Activated gamma-delta T cell treated with Interleukin-2 at 50 U/mL for 16 hours (primary cell): ENCODE measurements at regions not wholly inside any gene's neighbourhood (a gene's known extent, or its start where the extent isn't known, plus 50 kb on each side); places are given as distances from the start of the nearest gene placed in this dataset.
"Not testable (repeated sequence)": the region's sequence is repeated elsewhere in the genome, so short reads cannot be mapped to it uniquely, and the experiment has no call there.

ENCODE experiments used
- DNase-seq: peaks from one replicate; pipeline ENCODE4 v3.0.0-alpha.2; 2020

DNA sequence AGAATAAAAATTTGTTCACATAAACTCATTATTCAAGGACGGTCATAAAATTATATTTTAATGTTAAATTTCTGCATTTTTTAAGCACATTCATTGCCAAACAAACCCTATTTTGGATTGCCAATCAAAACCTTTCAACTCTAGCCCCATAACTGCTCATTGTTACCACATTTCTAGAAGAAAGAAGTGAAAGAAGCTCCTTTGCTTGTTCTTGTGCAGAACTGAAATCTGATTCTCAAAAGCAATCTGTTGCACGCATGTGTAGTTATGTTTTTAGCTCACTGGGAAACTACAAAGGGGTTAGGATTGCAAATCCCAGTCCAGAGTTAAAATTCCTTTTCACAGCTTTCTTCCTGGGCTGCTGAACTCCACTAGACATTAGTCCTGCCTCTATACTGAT, 109.5 kb upstream of the MIR17HG start:
- DNase-seq: no peak

DNA sequence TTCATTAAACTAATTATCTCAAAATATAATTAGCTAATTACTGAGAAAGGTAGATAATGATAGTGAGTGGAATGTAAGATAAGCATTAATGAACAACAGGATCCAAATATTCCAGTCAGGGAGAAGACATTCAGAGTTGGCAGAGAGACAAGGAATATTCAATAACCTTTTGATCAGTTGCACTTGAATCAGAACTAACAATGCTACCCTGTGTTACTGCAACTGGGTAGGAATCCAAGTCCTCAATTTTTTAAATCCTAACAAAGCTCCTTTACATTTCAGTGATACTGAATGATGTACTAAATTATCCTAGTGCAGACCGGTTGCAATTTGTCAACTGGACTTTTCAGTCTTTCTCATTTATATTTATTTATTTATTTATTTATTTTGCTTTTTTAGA, 107.1 kb upstream of the MIR17HG start:
- DNase-seq: no peak

DNA sequence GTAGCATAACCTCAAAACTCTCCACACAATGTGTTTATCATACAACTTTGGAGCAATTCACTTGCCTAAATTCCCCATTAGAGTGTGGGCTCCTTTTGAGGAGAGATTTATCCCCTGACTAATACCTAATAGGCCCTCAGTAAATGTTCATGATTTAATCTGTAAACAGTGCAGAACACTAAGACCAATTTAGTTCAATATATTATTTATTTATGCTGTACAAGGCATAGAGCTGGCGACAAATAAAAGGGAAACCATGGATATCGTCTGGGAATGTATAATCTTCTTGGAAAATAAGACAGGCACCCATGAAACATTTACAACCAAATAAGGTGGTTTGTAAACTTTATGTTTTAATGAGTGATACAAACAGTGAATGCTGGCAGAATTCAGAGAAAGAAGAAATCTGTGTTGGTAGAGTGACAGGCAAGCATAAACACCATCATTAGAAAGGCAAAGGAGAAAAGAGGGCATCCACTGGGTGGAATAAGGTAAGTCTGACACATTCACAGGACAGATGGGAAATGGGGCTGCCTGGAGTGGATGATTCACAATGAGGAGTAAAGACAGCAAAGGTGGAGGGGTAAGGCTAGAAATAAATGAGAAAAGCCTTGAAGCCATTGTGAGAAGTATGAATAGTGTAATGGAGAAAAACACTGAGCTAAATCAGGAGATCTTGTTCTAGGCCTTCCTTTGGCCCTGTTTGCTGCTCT, 106.1 kb upstream of the MIR17HG start:
- no peak for DNase-seq

DNA sequence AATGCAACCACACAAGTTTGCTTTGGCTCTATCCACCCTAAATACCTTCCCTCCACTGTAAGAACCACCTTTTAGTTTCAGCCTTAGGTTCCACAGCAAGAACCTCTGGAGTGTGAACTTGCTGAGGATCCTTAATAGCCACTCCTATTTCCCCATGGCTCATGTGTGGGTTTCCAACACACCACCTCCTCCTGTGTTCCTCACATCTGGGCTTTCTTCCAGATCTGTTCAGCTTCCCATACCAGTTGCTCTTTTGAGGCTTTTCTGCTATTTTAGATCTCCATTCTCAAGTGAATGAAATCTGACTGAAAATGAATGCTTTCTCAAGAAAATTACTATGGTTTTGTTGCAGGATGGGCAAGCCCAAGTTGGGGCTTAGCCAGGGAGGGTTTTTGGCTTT, 104.8 kb upstream of the MIR17HG start:
- DNase-seq: no peak

DNA sequence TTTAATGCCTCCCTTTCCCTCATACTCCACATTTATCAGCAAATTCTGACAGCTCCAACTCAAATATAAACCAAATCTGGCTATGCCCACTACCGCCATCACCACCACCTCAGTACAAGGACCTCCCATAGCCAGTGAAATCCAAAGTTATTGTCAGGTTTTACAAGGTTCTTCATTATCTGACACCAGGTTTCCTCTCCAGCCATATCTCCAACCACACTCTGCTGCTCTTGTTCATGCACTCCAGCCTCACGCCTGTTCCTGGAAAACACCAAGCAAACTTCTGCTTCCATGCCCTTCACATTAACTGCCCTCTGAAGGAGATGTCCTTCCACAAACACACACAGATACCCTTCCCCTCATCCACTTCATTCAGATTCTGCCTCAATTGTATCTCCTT, 102.2 kb upstream of the MIR17HG start:
- DNase-seq: no peak

DNA sequence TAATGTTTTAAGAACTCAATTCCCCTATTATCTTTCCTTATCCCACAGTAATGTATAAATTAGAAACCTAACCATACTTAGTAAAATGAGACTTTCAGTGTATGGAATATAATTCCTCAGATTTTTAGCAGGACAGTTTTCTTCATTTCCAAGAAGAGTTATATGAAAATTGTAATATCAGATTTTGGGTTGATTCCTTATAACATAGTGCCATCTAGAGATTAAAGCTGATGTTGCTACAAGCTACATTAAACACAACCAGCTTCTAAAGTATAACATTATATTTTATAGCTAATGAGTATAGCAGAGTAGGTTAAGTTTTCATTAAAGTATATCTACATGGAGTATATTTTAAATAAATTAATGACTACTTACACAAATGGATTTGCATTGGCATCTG, 99.7 kb upstream of the MIR17HG start:
- DNase-seq: no peak

DNA sequence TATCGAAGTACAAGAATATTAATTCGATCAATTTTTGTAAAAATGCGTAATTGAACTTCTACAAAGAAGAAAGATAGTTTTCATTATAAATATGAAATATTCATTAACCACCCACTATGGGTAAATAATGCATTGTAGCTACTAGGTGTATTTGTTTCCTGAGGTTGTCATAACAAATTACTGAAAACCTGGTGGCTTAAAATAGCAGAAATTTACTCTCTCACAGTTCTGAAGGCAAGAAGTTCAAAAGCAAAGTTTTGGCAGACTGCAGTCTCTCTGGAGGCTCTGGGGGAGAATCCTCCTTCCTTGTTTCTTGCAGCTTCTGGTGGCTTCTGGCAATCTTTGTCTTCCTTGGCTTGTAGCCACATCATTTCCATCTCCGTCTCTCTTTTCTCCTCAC, 99.2 kb upstream of the MIR17HG start:
- DNase-seq: no peak

DNA sequence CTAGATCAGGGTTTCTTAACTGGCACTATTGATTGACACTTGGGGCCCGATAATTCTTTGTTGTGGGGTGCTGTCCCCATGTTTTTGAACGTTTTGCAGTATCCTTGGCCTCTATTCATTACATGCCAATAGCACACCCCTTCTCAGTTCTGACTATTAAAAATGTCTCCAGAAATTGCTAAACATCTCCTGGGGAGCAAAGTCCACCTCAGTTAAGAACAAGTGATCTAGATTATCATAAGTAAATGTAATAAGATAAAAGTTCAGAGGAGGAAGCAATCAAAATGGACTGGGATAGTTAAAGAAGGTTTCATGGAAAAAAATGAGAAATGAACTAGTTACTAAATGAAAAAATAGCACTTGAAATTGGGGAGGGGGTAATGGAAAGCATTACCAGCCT, 98.1 kb upstream of the MIR17HG start:
- DNase-seq: no peak

DNA sequence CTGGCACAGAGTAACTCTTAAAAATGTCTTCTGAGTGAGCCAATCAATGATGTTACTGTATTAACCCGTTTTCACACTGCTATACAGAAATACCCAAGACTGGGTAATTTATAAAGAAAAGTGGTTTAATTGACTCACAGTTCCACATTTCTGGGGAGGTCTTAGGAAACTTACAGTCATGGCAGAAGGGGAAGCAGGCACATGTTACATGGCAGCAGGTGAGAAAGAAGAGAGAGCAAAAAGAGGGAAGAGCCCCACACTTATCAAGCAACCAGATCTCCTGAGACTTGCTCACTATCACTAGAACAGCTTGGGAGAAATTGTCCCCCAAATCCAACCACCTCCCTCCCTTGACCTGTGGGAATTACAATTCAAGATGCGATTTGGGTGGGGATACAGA, 97.6 kb upstream of the MIR17HG start:
- DNase-seq: no peak

DNA sequence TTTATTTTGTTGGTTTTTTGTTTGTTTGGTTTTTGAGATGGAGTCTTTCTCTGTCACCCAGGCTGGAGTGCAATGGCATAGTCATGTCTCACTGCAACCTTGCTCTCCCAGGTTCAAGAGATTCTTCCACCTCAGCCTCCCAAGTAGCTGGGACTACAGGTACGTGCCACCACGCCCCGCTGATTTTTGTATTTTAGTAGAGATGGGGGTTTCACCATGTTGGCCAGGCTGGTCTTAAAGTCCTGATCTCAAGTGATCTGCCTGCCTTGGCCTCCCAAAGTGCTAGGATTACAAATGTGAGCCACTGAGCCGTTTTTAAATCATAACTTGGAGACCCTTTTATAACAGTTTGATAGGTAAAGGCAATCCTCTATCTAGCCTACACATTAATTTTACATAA, 95.9 kb upstream of the MIR17HG start:
- not testable (repeated sequence) for DNase-seq

DNA sequence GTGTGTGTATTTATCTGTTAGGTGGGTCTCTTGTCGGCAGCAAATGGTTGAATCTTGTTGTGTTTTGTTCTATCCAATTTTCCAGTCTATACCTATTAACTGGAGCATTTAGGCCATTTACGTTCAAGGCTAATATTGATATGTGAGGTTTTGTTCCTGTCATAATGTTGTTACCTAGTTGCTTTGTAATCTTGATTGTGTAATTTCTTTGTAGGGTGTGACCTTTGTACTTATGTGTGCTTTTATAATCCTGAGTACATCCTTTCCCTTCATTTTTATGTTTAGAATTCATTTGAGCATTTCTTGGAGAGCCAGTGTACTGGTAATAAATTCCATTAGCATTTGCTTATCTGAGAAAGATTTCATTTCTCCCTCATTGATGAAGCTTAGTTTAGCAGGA, 83.0 kb upstream of the MIR17HG start:
- DNase-seq: no peak

DNA sequence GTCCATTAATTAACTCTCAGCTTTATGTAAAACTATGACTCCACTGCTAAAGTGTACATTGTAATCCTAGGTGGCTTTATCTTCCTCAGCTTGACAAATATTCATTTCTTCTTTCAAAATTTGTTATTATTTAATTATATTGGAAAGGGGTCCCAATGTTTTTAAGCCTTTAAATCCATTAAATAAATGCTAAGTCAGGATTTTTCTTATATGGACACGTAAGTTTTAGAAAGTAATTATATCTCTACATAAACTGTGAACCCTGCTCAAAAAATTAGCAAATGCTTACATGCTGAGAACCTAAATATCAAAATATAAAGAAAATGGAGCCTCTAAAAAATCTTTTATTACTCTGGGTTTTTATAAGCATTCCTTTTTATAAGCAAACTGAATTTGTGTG, 78.2 kb upstream of the MIR17HG start:
- DNase-seq: no peak

DNA sequence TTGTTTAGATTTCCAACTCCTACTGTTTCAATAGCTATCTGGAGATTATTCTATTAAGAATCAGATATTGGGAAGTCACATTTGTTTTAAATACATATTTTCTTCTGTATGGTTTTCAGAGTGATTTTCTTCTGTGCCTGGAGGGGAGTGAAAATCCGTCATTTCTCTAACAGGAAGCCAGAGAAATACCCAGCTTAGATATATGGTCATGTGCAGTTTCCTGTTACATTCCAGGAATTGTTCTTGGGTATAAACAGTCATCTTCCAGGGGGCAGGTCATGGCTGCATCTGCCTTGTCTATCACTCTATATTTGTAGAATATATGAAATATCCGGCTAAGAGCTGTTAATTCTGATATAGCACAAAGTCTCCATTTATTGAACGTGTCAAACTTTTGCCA, 77.5 kb upstream of the MIR17HG start:
- no peak for DNase-seq

DNA sequence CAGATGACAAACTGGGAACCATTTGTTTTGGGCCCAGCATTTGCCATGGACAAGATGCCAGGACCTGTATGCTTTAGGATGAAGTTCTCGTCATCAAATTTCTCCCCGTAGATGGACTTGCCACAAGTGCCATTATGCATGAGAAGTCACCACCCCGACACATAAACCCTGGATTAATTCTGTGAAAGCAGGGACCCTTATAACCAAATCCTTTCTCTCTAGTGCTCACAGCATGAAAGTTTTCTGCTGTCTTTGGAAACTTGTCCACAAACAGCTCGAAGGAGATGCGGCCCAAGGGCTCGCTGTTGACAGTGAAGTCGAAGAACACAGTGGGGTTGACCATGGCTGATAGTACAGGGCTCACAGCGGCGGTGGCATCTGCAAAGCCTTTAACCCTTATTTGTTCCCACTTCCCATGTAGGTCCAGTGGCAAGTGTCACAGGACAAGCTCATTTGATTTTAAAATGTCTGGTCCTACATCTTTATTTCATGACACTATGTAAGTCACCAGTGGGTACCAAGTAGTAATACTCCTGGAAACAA, 75.2 kb upstream of the MIR17HG start:
- no peak for DNase-seq

DNA sequence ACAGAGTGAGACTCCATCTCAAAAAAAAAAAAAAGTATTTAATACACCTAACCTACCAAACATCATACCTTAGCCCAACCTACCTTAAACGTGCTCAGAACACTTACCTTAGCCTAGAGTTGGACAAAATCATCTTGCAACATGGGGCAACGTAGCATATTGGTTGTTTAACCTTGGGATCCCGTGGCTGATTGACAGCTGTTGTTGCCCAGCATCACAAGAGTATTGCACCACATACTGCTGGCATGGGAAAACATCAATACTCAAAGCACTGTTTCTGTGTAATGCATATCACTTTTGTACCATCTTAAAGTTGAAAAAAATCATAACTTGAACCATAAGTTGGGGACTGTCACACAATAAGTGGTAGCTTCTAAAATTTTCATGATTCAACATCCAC, 73.8 kb upstream of the MIR17HG start:
- no peak for DNase-seq

DNA sequence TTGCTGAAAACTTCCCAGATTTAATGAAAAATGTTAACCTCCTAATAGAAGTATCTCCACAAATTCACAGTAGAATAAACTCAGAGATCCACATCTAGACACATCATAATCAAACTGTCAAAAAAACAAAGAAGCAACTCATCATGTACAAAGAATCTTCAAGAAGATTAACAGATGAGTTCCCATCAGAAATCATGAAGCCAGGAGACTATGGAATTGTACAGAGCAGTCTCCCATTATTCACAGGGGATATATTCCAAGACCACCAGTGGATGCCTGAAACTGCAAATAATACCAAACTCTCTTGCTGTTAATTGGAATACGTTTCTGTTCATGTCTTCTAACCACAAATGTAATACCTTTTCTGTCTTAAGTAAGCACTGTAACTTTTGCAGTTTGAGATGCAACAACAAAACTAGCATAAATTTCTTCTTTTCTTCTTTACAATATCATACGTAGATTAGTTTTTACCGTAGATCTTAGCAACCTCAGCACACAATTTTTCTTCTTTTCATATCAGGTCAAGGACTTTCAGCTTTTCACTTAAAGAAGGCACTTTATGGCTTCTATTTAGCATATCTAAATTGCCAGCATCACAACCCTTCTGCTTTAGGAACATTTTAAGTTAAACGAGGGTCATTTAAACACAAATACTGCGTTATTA, 70.3 kb upstream of the MIR17HG start:
- no peak for DNase-seq

DNA sequence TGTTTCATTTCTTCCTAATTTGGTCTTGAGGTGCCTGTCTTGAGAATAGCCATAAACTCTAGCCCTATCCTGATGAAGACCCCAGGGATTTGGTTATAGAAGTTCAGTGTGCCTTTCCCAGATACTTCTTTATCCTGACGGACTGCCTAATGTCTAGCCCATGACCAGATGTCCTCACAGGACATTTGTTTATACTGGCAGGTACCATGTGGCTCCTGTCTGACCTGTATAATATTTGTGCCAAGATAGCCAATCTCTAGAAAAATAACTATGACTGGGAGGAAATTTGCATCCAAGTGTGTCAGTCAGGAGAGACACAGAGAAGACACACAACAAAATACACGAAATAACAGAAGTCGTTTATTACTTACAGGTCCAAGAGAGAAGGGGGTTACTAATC, 69.2 kb upstream of the MIR17HG start:
- DNase-seq: no peak

DNA sequence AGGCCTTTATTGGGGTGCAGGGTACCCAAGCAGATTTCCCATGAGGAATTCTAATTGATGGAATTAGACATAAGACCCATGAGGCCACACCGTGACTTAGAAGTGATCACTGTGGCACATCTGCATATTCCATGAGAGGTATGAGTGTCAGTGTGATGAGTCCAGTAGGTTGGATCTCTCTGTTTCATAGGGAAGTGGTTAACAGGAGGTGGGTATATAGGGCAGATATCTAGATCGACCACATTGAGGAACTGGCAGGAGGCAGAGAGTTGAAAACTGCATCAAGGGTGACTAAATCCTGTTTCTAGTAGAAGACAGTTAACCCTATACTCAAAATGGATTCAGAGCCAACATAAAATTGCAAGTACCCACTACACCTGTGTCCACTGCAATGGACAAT, 68.6 kb upstream of the MIR17HG start:
- DNase-seq: no peak

DNA sequence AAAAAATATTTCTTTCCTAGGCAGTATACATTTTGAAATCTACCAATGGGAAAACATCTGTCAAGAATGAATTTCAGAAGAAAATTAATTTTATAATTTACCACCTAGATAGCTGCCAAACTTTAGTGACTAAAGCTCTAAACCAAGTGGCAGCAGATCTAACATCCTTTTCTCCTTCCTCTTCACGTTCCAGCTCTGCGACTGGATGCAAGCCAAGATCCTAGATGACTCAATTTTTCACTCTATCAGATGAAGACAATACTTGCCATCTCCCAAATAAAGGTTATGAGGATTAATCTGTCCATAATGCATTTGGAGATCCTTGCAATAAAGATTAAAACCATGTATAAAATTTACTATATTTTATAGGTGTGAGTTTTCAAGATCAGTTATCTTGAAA, 66.7 kb upstream of the MIR17HG start:
- no peak for DNase-seq

DNA sequence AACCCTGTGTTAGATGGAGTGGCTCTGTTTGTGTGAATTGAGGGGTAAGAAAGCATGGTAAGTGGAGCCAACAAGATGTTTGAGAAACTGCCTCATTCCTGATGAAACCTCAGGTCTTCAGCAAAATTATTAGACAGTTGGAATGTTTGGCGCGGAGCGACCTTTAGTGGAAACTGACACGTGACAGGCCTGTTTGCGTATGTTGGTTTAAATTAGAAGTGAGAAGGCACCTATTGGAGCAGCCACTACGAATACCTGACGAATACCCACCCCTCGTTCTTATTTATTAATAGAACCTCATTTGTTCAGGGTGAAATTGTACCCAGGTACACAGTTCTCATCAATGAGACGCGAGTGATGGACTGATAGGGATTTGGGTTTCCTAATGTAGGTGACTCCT, 63.2 kb upstream of the MIR17HG start:
- DNase-seq: no peak

DNA sequence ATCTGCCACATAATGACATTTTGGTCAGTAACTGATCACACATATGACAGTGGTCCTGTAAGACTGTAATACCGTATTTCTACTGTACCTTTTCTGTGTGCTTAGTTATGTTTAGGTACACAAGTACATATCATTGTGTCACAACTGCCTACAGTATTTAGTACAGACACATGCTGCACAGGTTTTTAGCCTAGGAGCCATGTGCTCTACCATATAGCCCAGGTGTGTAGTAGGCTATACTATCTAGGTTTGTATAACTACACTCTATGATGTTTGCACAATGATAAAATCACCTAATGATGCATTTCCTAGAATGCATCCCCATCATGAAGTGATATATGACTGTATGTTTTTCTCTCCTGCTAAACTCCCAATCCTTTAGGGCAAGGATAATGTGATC, 61.2 kb upstream of the MIR17HG start:
- DNase-seq: no peak

DNA sequence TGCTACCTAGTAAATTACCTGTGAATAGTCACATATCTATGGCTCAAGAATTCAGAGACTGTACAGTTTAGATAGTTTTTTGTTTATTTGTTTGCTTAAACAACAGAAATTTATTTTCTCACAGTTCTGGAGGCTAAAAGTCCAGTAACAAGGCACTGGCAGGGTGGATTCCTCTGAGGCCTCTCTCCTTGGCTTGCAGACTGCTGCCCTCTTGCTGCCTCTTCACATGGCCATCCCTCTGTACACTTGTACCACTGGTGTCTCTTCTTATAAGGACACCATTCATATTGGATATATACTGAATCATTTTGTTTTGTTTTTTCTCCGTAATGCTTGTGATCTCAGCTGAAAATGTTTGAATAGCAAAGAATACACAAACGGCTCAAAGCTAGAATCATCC, 56.4 kb upstream of the MIR17HG start:
- DNase-seq: no peak

DNA sequence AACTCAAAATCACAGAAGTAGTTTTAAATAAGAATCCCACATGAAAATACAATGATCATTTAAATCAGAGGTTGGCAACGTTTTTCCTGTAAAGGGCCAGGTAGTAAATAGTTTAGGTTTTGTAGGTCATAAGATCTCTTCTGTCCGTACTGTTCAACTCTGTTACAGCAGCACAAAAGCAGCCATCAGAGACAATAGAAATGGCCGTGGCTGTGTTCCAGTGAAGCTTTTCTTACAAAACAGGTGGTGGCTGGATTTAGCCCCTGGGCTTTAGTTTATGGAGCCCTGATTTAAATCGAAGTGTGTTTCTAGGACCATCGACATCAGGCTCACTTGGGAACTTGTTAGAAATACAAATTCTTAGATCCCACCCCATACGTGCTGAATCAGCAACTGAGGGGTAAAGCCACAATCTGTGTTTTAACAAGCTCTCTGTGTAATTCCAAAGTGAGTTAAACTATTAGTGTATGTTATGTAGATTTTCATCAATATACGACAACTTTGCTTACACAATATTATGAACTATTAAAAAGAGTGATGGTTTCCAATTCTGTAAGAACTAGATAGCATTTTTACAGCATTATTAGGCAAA, 54.8 kb upstream of the MIR17HG start:
- DNase-seq: no peak

DNA sequence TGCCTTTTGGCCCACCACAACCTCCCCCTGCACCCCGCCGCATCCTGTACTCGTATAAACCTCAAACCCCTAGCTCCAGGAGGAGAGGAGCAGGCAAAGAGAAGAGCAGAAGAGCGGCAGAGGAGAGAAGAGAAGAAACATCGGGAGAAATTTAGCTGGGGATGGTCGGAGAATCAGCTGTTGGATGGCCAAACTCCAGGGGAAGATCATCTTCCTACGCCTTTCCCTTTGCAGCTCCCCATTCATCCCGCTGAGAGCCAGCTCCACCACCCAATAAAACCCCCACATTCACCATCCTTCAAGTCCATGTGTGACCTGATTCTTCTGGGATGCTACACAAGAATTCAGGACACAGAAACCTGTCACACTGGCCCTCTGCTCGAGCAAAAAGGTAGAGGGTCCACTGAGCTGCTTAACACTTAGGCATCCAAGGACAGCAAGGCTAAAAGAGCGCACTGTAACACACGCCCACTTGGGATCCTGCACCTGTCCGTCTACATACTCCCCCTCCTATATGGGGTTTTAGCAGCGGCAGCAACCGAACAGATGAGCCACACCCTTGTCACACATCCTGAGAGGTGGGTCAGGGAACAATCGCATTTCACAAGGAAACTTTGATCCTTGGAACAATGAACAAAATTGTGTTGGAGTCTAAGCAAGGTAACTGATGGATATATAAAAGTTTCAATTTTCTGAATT, 51.6 kb upstream of the MIR17HG start:
- DNase-seq: no peak
